ENCODE measurements at regions not wholly inside any gene's neighbourhood (a gene's known extent, or its start where the extent isn't known, plus 50 kb on each side); places are given as distances from the start of the nearest gene placed in this dataset.

GRCh38 chr18:39199231-39199855, 1633.7 kb upstream of the CELF4 start:
- no peaks in the 10 kb centered on the region for H3K4me1 ChIP-seq (ENCODE audit: insufficient read depth, low read length)
- H3K36me3 ChIP-seq (ENCODE audit: insufficient read depth, low read length): no peaks in the 10 kb centered on the region
- no peaks in the 10 kb centered on the region for H3K9me3 ChIP-seq (ENCODE audit: insufficient read depth, low read depth, low read length)
- H3K27me3 ChIP-seq (ENCODE audit: insufficient read depth, low read length): no peaks in the 10 kb centered on the region
- 92% methylated on average over 5 of the region's 5 CpGs for WGBS
- no peak overlapping the region for H3K9ac ChIP-seq (ENCODE audit: low read depth, low read length)
- no peak overlapping the region for H3K4me3 ChIP-seq (ENCODE audit: low read length)
- no peak overlapping the region for H3K27ac ChIP-seq (ENCODE audit: low read depth, low read length)

GRCh38 chr18:39198376-39198775, 1632.8 kb upstream of the CELF4 start:
- 91% methylated on average over 4 of the region's 4 CpGs for WGBS
- H3K4me3 ChIP-seq (ENCODE audit: low read length): no peak overlapping the region

GRCh38 chr18:39191931-39192330, 1626.3 kb upstream of the CELF4 start:
- Histone ChIP-seq H3K4me3 (ENCODE audit: low read length) (no peak overlapping the region), H3K9me3 (ENCODE audit: insufficient read depth, low read depth, low read length) (no peaks in the 10 kb centered on the region), H3K27ac (ENCODE audit: low read depth, low read length) (no peak overlapping the region), H3K36me3 (ENCODE audit: insufficient read depth, low read length) (no peaks in the 10 kb centered on the region), H3K9ac (ENCODE audit: low read depth, low read length) (no peak overlapping the region), H3K4me1 (ENCODE audit: insufficient read depth, low read length) (peaks cover 12% of the 10 kb centered on the region), H3K27me3 (ENCODE audit: insufficient read depth, low read length) (no peaks in the 10 kb centered on the region)
- WGBS: 80% methylated on average over 1 of the region's 1 CpG

More at GRCh38 chr18:39198376-39198775, 1632.8 kb upstream of the CELF4 start:
- Histone ChIP-seq H3K27me3 (ENCODE audit: insufficient read depth, low read length) (no peaks in the 10 kb centered on the region), H3K36me3 (ENCODE audit: insufficient read depth, low read length) (no peaks in the 10 kb centered on the region), H3K9me3 (ENCODE audit: insufficient read depth, low read depth, low read length) (no peaks in the 10 kb centered on the region), H3K4me1 (ENCODE audit: insufficient read depth, low read length) (no peaks in the 10 kb centered on the region), H3K27ac (ENCODE audit: low read depth, low read length) (no peak overlapping the region), H3K9ac (ENCODE audit: low read depth, low read length) (no peak overlapping the region)

GRCh38 chr18:39191058-39191457, 1625.5 kb upstream of the CELF4 start:
- 100% methylated on average over 2 of the region's 2 CpGs for WGBS
- Histone ChIP-seq H3K27ac (ENCODE audit: low read depth, low read length) (no peak overlapping the region), H3K9ac (ENCODE audit: low read depth, low read length) (no peak overlapping the region)

GRCh38 chr18:39190508-39190907, 1624.9 kb upstream of the CELF4 start:
- H3K27ac ChIP-seq (ENCODE audit: low read depth, low read length): no peak overlapping the region
- 87% methylated on average over 3 of the region's 3 CpGs for WGBS
- no peaks in the 10 kb centered on the region for H3K9me3 ChIP-seq (ENCODE audit: insufficient read depth, low read depth, low read length)
- H3K4me3 ChIP-seq (ENCODE audit: low read length): no peak overlapping the region
- peaks cover 12% of the 10 kb centered on the region for H3K4me1 ChIP-seq (ENCODE audit: insufficient read depth, low read length)
- no peaks in the 10 kb centered on the region for H3K36me3 ChIP-seq (ENCODE audit: insufficient read depth, low read length)
- no peak overlapping the region for H3K9ac ChIP-seq (ENCODE audit: low read depth, low read length)
- no peaks in the 10 kb centered on the region for H3K27me3 ChIP-seq (ENCODE audit: insufficient read depth, low read length)

More at GRCh38 chr18:39191058-39191457, 1625.5 kb upstream of the CELF4 start:
- Histone ChIP-seq H3K9me3 (ENCODE audit: insufficient read depth, low read depth, low read length) (no peaks in the 10 kb centered on the region), H3K36me3 (ENCODE audit: insufficient read depth, low read length) (no peaks in the 10 kb centered on the region), H3K27me3 (ENCODE audit: insufficient read depth, low read length) (no peaks in the 10 kb centered on the region), H3K4me3 (ENCODE audit: low read length) (no peak overlapping the region), H3K4me1 (ENCODE audit: insufficient read depth, low read length) (peaks cover 12% of the 10 kb centered on the region)

GRCh38 chr18:39188278-39188677, 1622.7 kb upstream of the CELF4 start:
- Histone ChIP-seq H3K36me3 (ENCODE audit: insufficient read depth, low read length) (no peaks in the 10 kb centered on the region), H3K27ac (ENCODE audit: low read depth, low read length) (no peak overlapping the region), H3K4me1 (ENCODE audit: insufficient read depth, low read length) (peaks cover 12% of the 10 kb centered on the region), H3K9me3 (ENCODE audit: insufficient read depth, low read depth, low read length) (no peaks in the 10 kb centered on the region), H3K9ac (ENCODE audit: low read depth, low read length) (no peak overlapping the region), H3K27me3 (ENCODE audit: insufficient read depth, low read length) (no peaks in the 10 kb centered on the region), H3K4me3 (ENCODE audit: low read length) (no peak overlapping the region)
- WGBS: 38% methylated on average over 2 of the region's 2 CpGs

GRCh38 chr18:39186008-39186407, 1620.4 kb upstream of the CELF4 start:
- Histone ChIP-seq H3K27ac (ENCODE audit: low read depth, low read length) (no peak overlapping the region), H3K4me3 (ENCODE audit: low read length) (no peak overlapping the region)
- WGBS: 96% methylated on average over 2 of the region's 2 CpGs

GRCh38 chr18:39184176-39184575, 1618.6 kb upstream of the CELF4 start:
- WGBS: 95% methylated on average over 5 of the region's 5 CpGs
- Histone ChIP-seq H3K9ac (ENCODE audit: low read depth, low read length) (no peak overlapping the region), H3K27me3 (ENCODE audit: insufficient read depth, low read length) (no peaks in the 10 kb centered on the region), H3K36me3 (ENCODE audit: insufficient read depth, low read length) (no peaks in the 10 kb centered on the region), H3K9me3 (ENCODE audit: insufficient read depth, low read depth, low read length) (no peaks in the 10 kb centered on the region), H3K4me3 (ENCODE audit: low read length) (no peak overlapping the region), H3K27ac (ENCODE audit: low read depth, low read length) (no peak overlapping the region), H3K4me1 (ENCODE audit: insufficient read depth, low read length) (peaks cover 12% of the 10 kb centered on the region)

More at GRCh38 chr18:39186008-39186407, 1620.4 kb upstream of the CELF4 start:
- Histone ChIP-seq H3K9me3 (ENCODE audit: insufficient read depth, low read depth, low read length) (no peaks in the 10 kb centered on the region), H3K27me3 (ENCODE audit: insufficient read depth, low read length) (no peaks in the 10 kb centered on the region), H3K9ac (ENCODE audit: low read depth, low read length) (no peak overlapping the region), H3K36me3 (ENCODE audit: insufficient read depth, low read length) (no peaks in the 10 kb centered on the region), H3K4me1 (ENCODE audit: insufficient read depth, low read length) (peaks cover 12% of the 10 kb centered on the region)

GRCh38 chr18:39178166-39178565, 1612.6 kb upstream of the CELF4 start:
- Histone ChIP-seq H3K9me3 (ENCODE audit: insufficient read depth, low read depth, low read length) (no peaks in the 10 kb centered on the region), H3K9ac (ENCODE audit: low read depth, low read length) (no peak overlapping the region), H3K4me1 (ENCODE audit: insufficient read depth, low read length) (no peaks in the 10 kb centered on the region), H3K27ac (ENCODE audit: low read depth, low read length) (no peak overlapping the region), H3K36me3 (ENCODE audit: insufficient read depth, low read length) (no peaks in the 10 kb centered on the region), H3K4me3 (ENCODE audit: low read length) (no peak overlapping the region), H3K27me3 (ENCODE audit: insufficient read depth, low read length) (no peaks in the 10 kb centered on the region)
- 91% methylated on average over 2 of the region's 2 CpGs for WGBS

GRCh38 chr18:39172695-39173421, 1607.3 kb upstream of the CELF4 start:
- Histone ChIP-seq H3K9ac (ENCODE audit: low read depth, low read length) (no peak overlapping the region), H3K4me3 (ENCODE audit: low read length) (no peak overlapping the region), H3K4me1 (ENCODE audit: insufficient read depth, low read length) (peaks cover 17% of the 10 kb centered on the region), H3K9me3 (ENCODE audit: insufficient read depth, low read depth, low read length) (no peaks in the 10 kb centered on the region), H3K36me3 (ENCODE audit: insufficient read depth, low read length) (no peaks in the 10 kb centered on the region), H3K27me3 (ENCODE audit: insufficient read depth, low read length) (no peaks in the 10 kb centered on the region), H3K27ac (ENCODE audit: low read depth, low read length) (no peak overlapping the region)
- 82% methylated on average over 4 of the region's 4 CpGs for WGBS

- Histone ChIP-seq H3K36me3 (ENCODE audit: insufficient read depth, low read length) (no peaks in the 10 kb centered on the region), H3K27me3 (ENCODE audit: insufficient read depth, low read length) (no peaks in the 10 kb centered on the region), H3K9me3 (ENCODE audit: insufficient read depth, low read depth, low read length) (no peaks in the 10 kb centered on the region), H3K4me1 (ENCODE audit: insufficient read depth, low read length) (peaks cover 18% of the 10 kb centered on the region), H3K4me3 (ENCODE audit: low read length) (no peak overlapping the region), H3K27ac (ENCODE audit: low read depth, low read length) (peak overlapping the region; percentile 57; the same call in 1 of the 2 replicates), H3K9ac (ENCODE audit: low read depth, low read length) (no peak overlapping the region)
- WGBS: 73% methylated on average over 1 of the region's 1 CpG
Measured at GRCh38 chr18:39168723-39169122, 1603.1 kb upstream of the CELF4 start.
